K562 (cell line): ENCODE measurements at regions not wholly inside any gene's neighbourhood (a gene's known extent, or its start where the extent isn't known, plus 50 kb on each side); places are given as distances from the start of the nearest gene placed in this dataset.
A peak's percentile ranks its signal among the peaks of the same experiment; 100 is the strongest.

Experiments used
- ATAC-seq: fragments of 200-7000 bp; cut with Tn5 transposase; 3 replicates; pipeline ENCODE4 v1.9.1; 2020; ENCODE audit warnings: moderate library complexity
- BruUV-seq: library from RNA; stranded (reverse); fragments of 400-500 nt; replicated peaks from 2 replicates; lab custom pipeline; 2021; lab: Mats Ljungman, UMichigan
- CTCF ChIA-PET: fragments of 300-600 bp; formaldehyde crosslinking; extraction: SDS; loops from one replicate; lab custom pipeline; 2021; ENCODE audit warnings: low intra/inter-chr PET ratio; lab: Yijun Ruan, JAX
- POLR2A ChIA-PET: fragments of 300-600, 350-650 bp; sonication (Branson Sonifier 250); formaldehyde crosslinking; extraction: SDS; loops from one replicate; lab custom pipeline; 2021; ENCODE audit warnings: antibody characterized with exemption, inconsistent platforms; lab: Yijun Ruan, JAX
- DNase-seq, 4 experiments: peaks; one replicate each; pipeline versions ENCODE4 v3.0.0 to v3.0.0-alpha.2; 2011 to 2018; ENCODE audit warnings: low spot score in 3 of 4, mixed read lengths in 3 of 4; ENCODE audit errors: extremely low read depth in 1 of 4
- FAIRE-seq: peaks from 2 replicates; lab custom pipeline; 2011; peaks lifted over from hg19 to GRCh38; lab: Jason Lieb, UNC
- H2AFZ ChIP-seq: 2 replicates; pipeline ENCODE4 v1.6.0; 2011; ENCODE audit warnings: low read depth, low read length, control low read depth, inconsistent platforms
- H3K27ac ChIP-seq: fragments of 200-600 bp; 3 replicates; pipeline ENCODE4 v1.8.0; 2011; ENCODE audit warnings: low read depth, mild to moderate bottlenecking, control low read depth, inconsistent platforms, low read length, moderate library complexity, mixed read lengths; ENCODE audit errors: extremely low read depth
- H3K27me3 ChIP-seq, 2 experiments: fragments of 300-600 bp in 1 of 2; 2 replicates in 1 of 2; 3 replicates in 1 of 2; pipeline versions ENCODE4 v1.6.0 to v1.8.0; 2011; ENCODE audit warnings: inconsistent platforms in 2 of 2, low read length in 2 of 2, mild to moderate bottlenecking in 1 of 2, mixed read lengths in 1 of 2, moderate library complexity in 1 of 2; ENCODE audit not compliant: control insufficient read depth in 2 of 2, insufficient read depth in 2 of 2
- H3K36me3 ChIP-seq: fragments of 300-600 bp; 3 replicates; pipeline ENCODE4 v1.8.0; 2011; ENCODE audit warnings: mild to moderate bottlenecking, low read length, inconsistent platforms; ENCODE audit not compliant: control insufficient read depth, insufficient read depth
- H3K4me1 ChIP-seq, 2 experiments: fragments of 200-600 bp in 1 of 2; replicated peaks in 1 of 2; 2 replicates in 1 of 2; 3 replicates in 1 of 2; pipeline versions ENCODE4 v1.5.1 to v1.8.0; 2011; ENCODE audit warnings: inconsistent platforms in 2 of 2, low read length in 2 of 2, mild to moderate bottlenecking in 1 of 2, mixed read lengths in 1 of 2, moderate library complexity in 1 of 2; ENCODE audit not compliant: control insufficient read depth in 2 of 2, insufficient read depth in 2 of 2
- H3K4me2 ChIP-seq: 2 replicates; pipeline ENCODE4 v1.6.1; 2011; ENCODE audit warnings: low read length, control low read depth, inconsistent platforms, mixed read lengths; ENCODE audit not compliant: insufficient read depth
- H3K4me3 ChIP-seq: fragments of 200-600 bp; sonication (generic), shearing (Covaris generic); 2 replicates; pipeline ENCODE4 v1.5.1; 2016; ENCODE audit warnings: control low read depth, inconsistent platforms
- H3K79me2 ChIP-seq: fragments of 200-600 bp; 3 replicates; pipeline ENCODE4 v1.8.0; 2011; ENCODE audit warnings: low read length, inconsistent platforms; ENCODE audit not compliant: control insufficient read depth, insufficient read depth
- H3K9ac ChIP-seq, 2 experiments: 2 replicates each; pipeline versions ENCODE4 v1.6.0 to v1.6.1; 2011; ENCODE audit warnings: low read depth in 2 of 2, low read length in 2 of 2, control low read depth in 1 of 2, inconsistent platforms in 1 of 2, mild to moderate bottlenecking in 1 of 2, mixed read lengths in 1 of 2; ENCODE audit not compliant: insufficient read depth in 1 of 2
- H3K9me1 ChIP-seq: one replicate; pipeline ENCODE4 v1.6.0; 2011; ENCODE audit warnings: inconsistent platforms, mild to moderate bottlenecking, low read length, moderate library complexity; ENCODE audit not compliant: control insufficient read depth, insufficient read depth
- H3K9me3 ChIP-seq: replicated peaks from 2 replicates; pipeline ENCODE4 v1.5.1; 2011; ENCODE audit warnings: low read depth, low read length, inconsistent platforms; ENCODE audit not compliant: control insufficient read depth, insufficient read depth
- H4K20me1 ChIP-seq: replicated peaks from 2 replicates; pipeline ENCODE4 v1.6.1; 2011; ENCODE audit warnings: low read length, inconsistent platforms, mixed read lengths; ENCODE audit not compliant: control insufficient read depth, insufficient read depth
- BRCA1 ChIP-seq, 2 experiments: fragments of 450-650 bp in 1 of 2; sonication (generic) in 1 of 2; formaldehyde crosslinking in 1 of 2; IDR thresholded peaks; 2 replicates each; pipeline versions ENCODE4 v1.5.0 to v1.6.1; 2017 to 2020; ENCODE audit warnings: mild to moderate bottlenecking in 1 of 2, missing genetic modification reagents in 1 of 2
- PHF20 ChIP-seq: fragments of 450-650 bp; IDR thresholded peaks from 2 replicates; pipeline ENCODE4 v1.6.1; 2018; ENCODE audit not compliant: partially characterized antibody
- POLR2AphosphoS5 ChIP-seq: IDR thresholded peaks from 2 replicates; pipeline ENCODE4 v1.6.1; 2011; ENCODE audit warnings: mild to moderate bottlenecking, low read depth, low read length, moderate library complexity; ENCODE audit not compliant: control insufficient read depth, insufficient read depth
- RAD21 ChIP-seq, 2 experiments: fragments of 250-450 bp in 1 of 2; fragments of 450-650 bp in 1 of 2; sonication (Bioruptor Pico) in 1 of 2; formaldehyde crosslinking in 1 of 2; IDR thresholded peaks in 1 of 2; conservative IDR thresholded peaks in 1 of 2; 2 replicates each; pipeline versions ENCODE4 v1.4.0 to v1.8.0; 2020 to 2022; ENCODE audit warnings: mild to moderate bottlenecking in 2 of 2, moderate library complexity in 1 of 2
- TRIM24 ChIP-seq, 2 experiments: fragments of 450-650 bp; IDR thresholded peaks; 2 replicates each; pipeline ENCODE4 v1.6.1; 2016
- ZBED1 ChIP-seq: IDR thresholded peaks from 2 replicates; pipeline ENCODE4 v1.6.1; 2014
- ZBTB11 ChIP-seq, 3 experiments: fragments of 200-800 bp in 1 of 3; fragments of 250-450 bp in 1 of 3; fragments of 450-650 bp in 1 of 3; sonication (Bioruptor Pico) in 1 of 3; sonication (Bioruptor generic) in 1 of 3; formaldehyde crosslinking in 1 of 3; IDR thresholded peaks; 2 replicates each; pipeline versions ENCODE4 v1.6.1 to v1.8.0; 2016 to 2022; ENCODE audit warnings: mild to moderate bottlenecking in 2 of 3, missing genetic modification characterization in 2 of 3, missing compliant biosample characterization in 1 of 3, moderate library complexity in 1 of 3
- ZNF140 ChIP-seq: fragments of 250-450 bp; sonication (Bioruptor Pico); IDR thresholded peaks from 2 replicates; pipeline ENCODE4 v1.8.0; 2021; ENCODE audit warnings: moderate library complexity, mild to moderate bottlenecking, inconsistent platforms
- ZNF277 ChIP-seq: fragments of 250-450 bp; sonication (Bioruptor Pico); IDR thresholded peaks from 2 replicates; pipeline ENCODE4 v1.8.0; 2022; ENCODE audit warnings: inconsistent platforms, mild to moderate bottlenecking, moderate library complexity, borderline replicate concordance
- ZNF316 ChIP-seq: fragments of 450-650 bp; IDR thresholded peaks from 2 replicates; pipeline ENCODE4 v1.6.1; 2016
- WGBS: fragments of 100-300 bp; shearing (Covaris generic); methylation state at CpG from one replicate; pipeline ENCODE4 v1.1.6; 2016; ENCODE audit warnings: low coverage, mixed read lengths; ENCODE audit not compliant: insufficient coverage; ENCODE audit errors: missing lambda C conversion rate; 5-methylcytosine and 5-hydroxymethylcytosine counted together
- in situ Hi-C: fragments of 300-500 bp; cut with MboI; formaldehyde crosslinking; loops from 4 replicates; pipeline ENCODE4 v1.15.0; 2018; ENCODE audit warnings: inconsistent platforms, mixed read lengths
- intact Hi-C: fragments of 100-400 bp; cut with micrococcal nuclease; formaldehyde crosslinking; loops from 2 replicates; pipeline ENCODE4 v1.14.2; 2022

GRCh38 chr13:65656740-65657329 is 1573.3 kb downstream of the PCDH9 start:
- intact Hi-C loops (no loop called here), in situ Hi-C loops (no loop called here)
- Histone ChIP-seq H3K9ac (no peak overlapping the region), H3K4me1 (no peaks in the 10 kb centered on the region), H3K27me3 (no peaks in the 10 kb centered on the region), H3K4me2 (no peak overlapping the region), H2AFZ (no peak overlapping the region), H3K36me3 (no peaks in the 10 kb centered on the region), H3K9me3 (no peaks in the 10 kb centered on the region), H3K79me2 (no peaks in the 10 kb centered on the region), H3K4me3 (no peak overlapping the region), H3K9me1 (no peaks in the 10 kb centered on the region), H4K20me1 (no peaks in the 10 kb centered on the region), H3K27ac (no peak overlapping the region)
- no peak for FAIRE-seq
- ChIA-PET POLR2A (no interaction called here), CTCF (interaction anchor here (1.8 kb wide), 1 partner anchor 1567 kb away, joined by 5 read pairs; no protein-coding TSS in a partner anchor)
- ATAC-seq: no peak
- no peak for DNase-seq
- 0% methylated on average over 1 of the region's 1 CpG for WGBS
- TF ChIP-seq ZNF140 (no peak), RAD21 (CRISPR knock-in tag; conservative IDR thresholded peaks at IDR 0.05 in 1 of 2, IDR thresholded peaks at IDR 0.05 in 1 of 2) (peak; percentile 12 to 45; a peak in 2 of 4 replicates)
- BruUV-seq: no TSS peak

GRCh38 chr13:65653613-65654012 is 1576.5 kb downstream of the PCDH9 start:
- CTCF ChIA-PET: no interaction called here
- DNase-seq (no peak), FAIRE-seq (no peak), ATAC-seq (no peak)
- intact Hi-C loops: no loop called here
- H4K20me1 ChIP-seq: no peaks in the 10 kb centered on the region
- H3K79me2 ChIP-seq: no peaks in the 10 kb centered on the region
- no peaks in the 10 kb centered on the region for H3K27me3 ChIP-seq
- H3K9me1 ChIP-seq: no peaks in the 10 kb centered on the region
- H3K9ac ChIP-seq: no peak overlapping the region
- no peaks in the 10 kb centered on the region for H3K36me3 ChIP-seq
- H3K4me2 ChIP-seq: no peak overlapping the region
- POLR2A ChIA-PET: no interaction called here
- no peak overlapping the region for H2AFZ ChIP-seq
- WGBS: 0% methylated on average over 2 of the region's 2 CpGs
- H3K27ac ChIP-seq: no peak overlapping the region
- no peaks in the 10 kb centered on the region for H3K9me3 ChIP-seq
- in situ Hi-C loops: no loop called here
- H3K4me3 ChIP-seq: no peak overlapping the region
- no TSS peak for BruUV-seq
- H3K4me1 ChIP-seq: no peaks in the 10 kb centered on the region
- no peak for TF ChIP-seq BRCA1 (IDR thresholded peaks at IDR 0.05)
- no peak for TF ChIP-seq BRCA1 (CRISPR knock-in tag; IDR thresholded peaks at IDR 0.05)
- TF ChIP-seq PHF20: no peak
- no peak for TF ChIP-seq ZBED1
- no peak for TF ChIP-seq ZNF277 (CRISPR knock-in tag)
- TF ChIP-seq TRIM24 (IDR thresholded peaks at IDR 0.05): no peak
- TF ChIP-seq ZBTB11 (CRISPR knock-in tag; IDR thresholded peaks at IDR 0.05): no peak
- no peak for TF ChIP-seq POLR2AphosphoS5
- TF ChIP-seq ZNF316: no peak
